ENCODE measurements at regions not wholly inside any gene's neighbourhood (a gene's known extent, or its start where the extent isn't known, plus 50 kb on each side); places are given as distances from the start of the nearest gene placed in this dataset.
"Not testable (repeated sequence)": the region's sequence is repeated elsewhere in the genome, so short reads cannot be mapped to it uniquely, and the experiment has no call there.

- 0 to 85% (median 73%) methylated on average over 1 to 4 of the region's 4 CpGs; no CpG with 5 or more reads in 5 of the 10 experiments for WGBS, 10 experiments
- ATAC-seq (replicated peaks in 6 of 8) = no peak
- Histone ChIP-seq H3K27ac (no peak overlapping the region), H3K4me1 (replicated peaks in 1 of 2) (no peaks in the 10 kb centered on the region), H3K4me3 (no peak overlapping the region)
- in situ Hi-C loops (cut with MboI; ENCODE audit: low pct_unique_long_range_greater_than_20kb in 2 of 9, low sequenced_read_pairs in 9 of 9, unreplicated experiment in 9 of 9) = no loop called here
Observed at GRCh38 chr1:213511173-213511572, 460.1 kb downstream of the RPS6KC1 start.

- no peak for ATAC-seq (replicated peaks in 6 of 8)
- H3K4me3 ChIP-seq = no peak overlapping the region
- H3K4me1 ChIP-seq (replicated peaks in 1 of 2) = no peaks in the 10 kb centered on the region
- in situ Hi-C loops (cut with MboI; ENCODE audit: low pct_unique_long_range_greater_than_20kb in 2 of 9, low sequenced_read_pairs in 9 of 9, unreplicated experiment in 9 of 9) = no loop called here
- WGBS, 10 experiments = 20 to 91% (median 67%) methylated on average over 1 to 5 of the region's 5 CpGs; no CpG with 5 or more reads in 1 of the 10 experiments
- no peak overlapping the region for H3K27ac ChIP-seq
Observed at GRCh38 chr1:213512316-213512715, 461.3 kb downstream of the RPS6KC1 start.

- Histone ChIP-seq H3K4me3 (no peak overlapping the region), H3K4me1 (replicated peaks in 1 of 2) (no peaks in the 10 kb centered on the region), H3K27ac (no peak overlapping the region)
- no peak for ATAC-seq (replicated peaks in 6 of 8)
- in situ Hi-C loops (cut with MboI; ENCODE audit: low pct_unique_long_range_greater_than_20kb in 2 of 9, low sequenced_read_pairs in 9 of 9, unreplicated experiment in 9 of 9) = no loop called here
- WGBS, 10 experiments = 0 to 93% (median 76%) methylated on average over 1 to 2 of the region's 2 CpGs; no CpG with 5 or more reads in 3 of the 10 experiments
Observed at GRCh38 chr1:213513006-213513405, 462.0 kb downstream of the RPS6KC1 start.

GRCh38 chr1:213514408-213515179 lies 463.6 kb downstream of the RPS6KC1 start:
- H3K27ac ChIP-seq; ATAC-seq (replicated peaks in 6 of 8); H3K4me3 ChIP-seq; in situ Hi-C loops (cut with MboI; ENCODE audit: low pct_unique_long_range_greater_than_20kb in 2 of 9, low sequenced_read_pairs in 9 of 9, unreplicated experiment in 9 of 9); H3K4me1 ChIP-seq (replicated peaks in 1 of 2): not testable (repeated sequence)
- 100% methylated on average over 1 of the region's 5 CpGs; no CpG with 5 or more reads in 9 of the 10 experiments for WGBS, 10 experiments

GRCh38 chr1:213519098-213519497 lies 468.1 kb downstream of the RPS6KC1 start:
- ATAC-seq (replicated peaks in 6 of 8) = no peak
- H3K4me3 ChIP-seq = no peak overlapping the region
- 0 to 82% (median 56%) methylated on average over 2 to 4 of the region's 4 CpGs for WGBS, 10 experiments

GRCh38 chr1:213521206-213521605 lies 466.6 kb upstream of the PROX1 start:
- in situ Hi-C loops (cut with MboI; ENCODE audit: low pct_unique_long_range_greater_than_20kb in 2 of 9, low sequenced_read_pairs in 9 of 9, unreplicated experiment in 9 of 9) = no loop called here
- H3K27ac ChIP-seq = no peak overlapping the region
- no peaks in the 10 kb centered on the region for H3K4me1 ChIP-seq (replicated peaks in 1 of 2)
- 0 to 94% (median 87%) methylated on average over 1 to 2 of the region's 2 CpGs; no CpG with 5 or more reads in 1 of the 10 experiments for WGBS, 10 experiments
- ATAC-seq (replicated peaks in 6 of 8) = no peak
- no peak overlapping the region for H3K4me3 ChIP-seq

More at GRCh38 chr1:213519098-213519497, 468.1 kb downstream of the RPS6KC1 start:
- in situ Hi-C loops (cut with MboI; ENCODE audit: low pct_unique_long_range_greater_than_20kb in 2 of 9, low sequenced_read_pairs in 9 of 9, unreplicated experiment in 9 of 9) = no loop called here
- no peak overlapping the region for H3K27ac ChIP-seq
- H3K4me1 ChIP-seq (replicated peaks in 1 of 2) = no peaks in the 10 kb centered on the region

- Histone ChIP-seq H3K4me3 (no peak overlapping the region), H3K4me1 (replicated peaks in 1 of 2) (no peaks in the 10 kb centered on the region), H3K27ac (no peak overlapping the region)
- ATAC-seq (replicated peaks in 6 of 8) = no peak
- WGBS, 10 experiments = 0 to 90% (median 77%) methylated on average over 1 to 10 of the region's 10 CpGs; no CpG with 5 or more reads in 1 of the 10 experiments
- in situ Hi-C loops (cut with MboI; ENCODE audit: low pct_unique_long_range_greater_than_20kb in 2 of 9, low sequenced_read_pairs in 9 of 9, unreplicated experiment in 9 of 9) = no loop called here
Observed at GRCh38 chr1:213523781-213524398, 463.9 kb upstream of the PROX1 start.

GRCh38 chr1:213526306-213526705 lies 461.5 kb upstream of the PROX1 start:
- WGBS, 10 experiments = 27 to 96% (median 85%) methylated on average over 1 to 4 of the region's 4 CpGs
- no peak for ATAC-seq (replicated peaks in 6 of 8)
- Histone ChIP-seq H3K4me3 (no peak overlapping the region), H3K4me1 (replicated peaks in 1 of 2) (no peaks in the 10 kb centered on the region), H3K27ac (no peak overlapping the region)
- in situ Hi-C loops (cut with MboI; ENCODE audit: low pct_unique_long_range_greater_than_20kb in 2 of 9, low sequenced_read_pairs in 9 of 9, unreplicated experiment in 9 of 9) = no loop called here

- in situ Hi-C loops (cut with MboI; ENCODE audit: low pct_unique_long_range_greater_than_20kb in 2 of 9, low sequenced_read_pairs in 9 of 9, unreplicated experiment in 9 of 9) = no loop called here
- WGBS, 10 experiments = 0 to 54% (median 33%) methylated on average over 1 to 4 of the region's 4 CpGs; no CpG with 5 or more reads in 1 of the 10 experiments
- no peak overlapping the region for H3K4me3 ChIP-seq
- H3K4me1 ChIP-seq (replicated peaks in 1 of 2) = no peaks in the 10 kb centered on the region
- H3K27ac ChIP-seq = no peak overlapping the region
- ATAC-seq (replicated peaks in 6 of 8) = no peak
Observed at GRCh38 chr1:213530611-213531320, 457.0 kb upstream of the PROX1 start.

GRCh38 chr1:213531369-213532310 lies 456.1 kb upstream of the PROX1 start:
- H3K27ac ChIP-seq = no peak overlapping the region

GRCh38 chr1:213533125-213533524 lies 454.6 kb upstream of the PROX1 start:
- H3K27ac ChIP-seq = no peak overlapping the region
- no peak overlapping the region for H3K4me3 ChIP-seq
- no peak for ATAC-seq (replicated peaks in 6 of 8)
- in situ Hi-C loops (cut with MboI; ENCODE audit: low pct_unique_long_range_greater_than_20kb in 2 of 9, low sequenced_read_pairs in 9 of 9, unreplicated experiment in 9 of 9) = no loop called here
- WGBS, 10 experiments = 0 to 90% (median 77%) methylated on average over 1 to 2 of the region's 2 CpGs
- H3K4me1 ChIP-seq (replicated peaks in 1 of 2) = no peaks in the 10 kb centered on the region

More at GRCh38 chr1:213531369-213532310, 456.1 kb upstream of the PROX1 start:
- 7 to 89% (median 66%) methylated on average over 3 to 12 of the region's 12 CpGs; no CpG with 5 or more reads in 1 of the 10 experiments for WGBS, 10 experiments
- Histone ChIP-seq H3K4me3 (no peak overlapping the region), H3K4me1 (replicated peaks in 1 of 2) (no peaks in the 10 kb centered on the region)
- in situ Hi-C loops (cut with MboI; ENCODE audit: low pct_unique_long_range_greater_than_20kb in 2 of 9, low sequenced_read_pairs in 9 of 9, unreplicated experiment in 9 of 9) = no loop called here
- ATAC-seq (replicated peaks in 6 of 8) = no peak

- Histone ChIP-seq H3K4me3 (no peak overlapping the region), H3K4me1 (replicated peaks in 1 of 2) (no peaks in the 10 kb centered on the region), H3K27ac (no peak overlapping the region)
- 0 to 93% (median 82%) methylated on average over 1 to 6 of the region's 6 CpGs; no CpG with 5 or more reads in 2 of the 10 experiments for WGBS, 10 experiments
- ATAC-seq (replicated peaks in 6 of 8) = no peak
- in situ Hi-C loops (cut with MboI; ENCODE audit: low pct_unique_long_range_greater_than_20kb in 2 of 9, low sequenced_read_pairs in 9 of 9, unreplicated experiment in 9 of 9) = no loop called here
Observed at GRCh38 chr1:213535679-213536078, 452.1 kb upstream of the PROX1 start.

Data from motor neuron (in vitro differentiated cells).